HG03571 (cell line): ENCODE measurements at regions not wholly inside any gene's neighbourhood (a gene's known extent, or its start where the extent isn't known, plus 50 kb on each side); places are given as distances from the start of the nearest gene placed in this dataset.
"Not testable (repeated sequence)": the region's sequence is repeated elsewhere in the genome, so short reads cannot be mapped to it uniquely, and the experiment has no call there.

ENCODE experiments used
- ATAC-seq: cut with Tn5 transposase; IDR thresholded peaks from one replicate; pipeline ENCODE4 v1.9.1; 2021; ENCODE audit not compliant: unreplicated experiment

- ATAC-seq = no peak
Observed at GRCh38 chr11:41675205-41675604, 215.8 kb upstream of the LRRC4C start.

- no peak for ATAC-seq
Observed at GRCh38 chr11:41713030-41713429, 253.6 kb upstream of the LRRC4C start.

GRCh38 chr11:41714101-41714500 lies 254.6 kb upstream of the LRRC4C start:
- no peak for ATAC-seq

- no peak for ATAC-seq
Observed at GRCh38 chr11:41716862-41717261, 257.4 kb upstream of the LRRC4C start.

DNA sequence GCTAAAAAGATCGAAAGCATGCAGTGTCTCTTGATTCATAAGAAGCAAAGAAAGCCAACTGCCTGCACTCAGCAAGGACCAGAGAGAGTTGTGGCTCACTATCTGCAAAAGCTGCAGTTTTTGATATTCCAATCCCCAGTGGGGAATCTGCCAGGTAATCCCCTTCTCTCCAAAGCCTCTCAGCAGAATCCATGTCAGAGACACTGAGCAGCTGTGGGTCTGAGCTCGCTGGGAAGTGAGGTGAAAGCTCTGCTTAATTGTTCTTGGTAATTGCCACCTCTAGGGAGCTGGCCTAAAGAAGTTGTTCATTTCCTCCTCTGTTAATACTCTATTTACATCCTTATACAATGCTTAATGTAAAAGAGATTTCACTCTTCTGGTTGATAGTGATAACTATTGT lies 261.3 kb upstream of the LRRC4C start:
- no peak for ATAC-seq

DNA sequence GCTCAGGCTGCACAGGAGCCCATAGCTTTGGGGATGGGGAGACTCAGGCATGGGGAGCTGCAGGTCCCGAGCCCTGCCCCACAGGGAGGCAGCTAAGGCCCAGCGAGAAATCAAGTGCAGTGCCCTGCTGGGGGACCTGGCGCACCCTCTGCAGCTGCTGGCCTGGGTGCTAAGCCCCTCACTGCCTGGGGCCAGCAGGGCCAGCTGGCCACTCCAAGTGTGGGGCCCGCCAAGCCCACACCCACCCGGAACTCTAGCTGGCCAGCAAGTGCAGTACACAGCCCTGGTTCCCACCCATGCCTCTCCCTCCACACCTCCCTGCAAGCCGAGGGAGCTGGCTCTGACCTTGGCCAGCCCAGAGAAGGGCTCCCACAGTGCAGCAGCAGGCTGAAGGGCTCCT lies 268.7 kb upstream of the LRRC4C start:
- not testable (repeated sequence) for ATAC-seq

DNA sequence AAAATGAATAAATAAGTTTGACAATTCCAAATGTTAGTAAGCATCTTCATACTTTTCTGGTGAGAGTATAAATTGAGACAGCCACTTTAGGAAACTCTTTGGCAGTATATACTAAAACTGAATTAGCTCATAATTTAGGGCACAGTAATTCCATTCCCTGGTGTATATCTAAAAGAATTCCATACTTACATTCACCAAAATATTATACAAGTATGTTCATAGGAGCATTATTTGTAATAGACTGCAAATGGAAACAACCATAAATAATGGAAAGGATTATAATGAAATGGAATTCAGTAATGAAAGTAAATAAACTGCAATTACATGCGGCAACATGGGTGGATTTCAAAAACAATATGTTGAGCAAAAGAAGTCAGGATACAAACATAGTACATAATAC lies 315.8 kb upstream of the LRRC4C start:
- ATAC-seq = no peak

DNA sequence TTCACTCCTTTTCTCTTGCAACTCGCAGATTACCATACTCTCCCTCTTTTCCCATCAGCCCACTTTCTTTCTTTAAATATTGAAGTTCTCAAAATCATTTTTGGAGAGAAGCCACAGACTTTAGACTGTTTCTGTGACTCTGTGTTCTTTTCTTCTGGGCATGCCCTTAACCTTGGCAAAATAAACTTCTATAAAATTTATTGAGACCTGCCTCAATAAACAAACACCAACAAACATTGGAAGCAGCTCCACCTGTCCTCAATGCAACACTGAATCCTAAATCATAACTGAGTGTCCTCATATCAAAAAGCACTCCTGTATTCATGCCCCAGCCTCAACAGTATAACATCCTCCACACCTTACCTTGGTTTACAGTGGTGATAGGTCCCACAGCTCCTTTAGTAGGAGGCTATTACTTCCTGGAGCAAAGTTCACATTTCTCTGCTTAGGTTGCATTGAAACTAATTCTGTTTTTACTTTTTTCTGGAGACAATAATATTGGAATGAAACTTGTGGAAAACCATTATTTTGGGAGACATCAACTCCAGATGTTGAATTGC lies 320.0 kb upstream of the LRRC4C start:
- ATAC-seq = no peak

GRCh38 chr11:41781441-41781840 lies 322.0 kb upstream of the LRRC4C start:
- no peak for ATAC-seq

- no peak for ATAC-seq
Observed at GRCh38 chr11:41784513-41785335, 325.3 kb upstream of the LRRC4C start.

GRCh38 chr11:41786087-41786486 lies 326.6 kb upstream of the LRRC4C start:
- no peak for ATAC-seq

GRCh38 chr11:41788177-41788576 lies 328.7 kb upstream of the LRRC4C start:
- no peak for ATAC-seq

GRCh38 chr11:41789376-41789775 lies 329.9 kb upstream of the LRRC4C start:
- ATAC-seq = no peak

GRCh38 chr11:41795004-41795403 lies 335.6 kb upstream of the LRRC4C start:
- no peak for ATAC-seq

- no peak for ATAC-seq
Observed at GRCh38 chr11:41799754-41800153, 340.3 kb upstream of the LRRC4C start.

- no peak for ATAC-seq
Observed at GRCh38 chr11:41803895-41804294, 344.4 kb upstream of the LRRC4C start.

- ATAC-seq = no peak
Observed at GRCh38 chr11:41816396-41816795, 356.9 kb upstream of the LRRC4C start.

DNA sequence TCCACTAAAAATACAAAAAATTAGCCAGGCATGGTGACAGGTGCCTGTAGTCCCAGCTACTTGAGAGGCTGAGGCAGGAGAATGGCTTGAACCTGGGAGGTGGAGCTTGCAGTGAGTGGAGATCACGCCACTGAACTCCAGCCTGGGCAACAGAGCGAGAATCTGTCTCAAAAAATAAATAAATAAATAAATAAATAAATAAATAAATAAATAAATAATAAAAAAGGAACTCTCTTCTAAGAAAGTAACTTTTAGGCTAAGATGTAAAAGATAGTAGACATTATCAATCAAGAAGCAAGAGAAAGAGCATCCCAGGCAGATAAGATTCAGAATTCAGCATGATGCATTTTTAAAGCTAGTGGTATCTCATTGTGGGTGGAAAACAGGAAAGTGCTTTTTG lies 364.8 kb upstream of the LRRC4C start:
- ATAC-seq = not testable (repeated sequence)

GRCh38 chr11:41826085-41826484 lies 366.6 kb upstream of the LRRC4C start:
- ATAC-seq = no peak

DNA sequence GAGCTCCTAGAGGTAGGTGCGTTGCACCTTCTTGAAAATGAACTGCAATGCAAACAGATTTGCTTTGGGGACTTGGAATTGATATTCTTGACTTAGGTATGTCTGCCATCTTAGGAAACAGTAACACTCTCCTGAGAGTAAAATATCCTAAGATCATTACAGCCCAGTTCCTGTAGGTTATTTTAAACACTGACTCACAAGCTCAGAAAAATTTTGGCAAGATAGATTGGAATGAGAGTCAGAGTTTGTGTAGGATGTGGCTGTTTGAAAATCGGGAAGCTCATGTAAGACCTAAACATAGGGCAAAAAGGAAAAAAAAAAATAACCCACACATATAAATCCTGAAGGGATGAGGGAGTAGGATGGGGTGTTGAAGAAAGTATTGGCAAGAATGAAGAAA lies 377.0 kb upstream of the LRRC4C start:
- ATAC-seq = no peak

- ATAC-seq = no peak
Observed at GRCh38 chr11:41842673-41843072, 383.2 kb upstream of the LRRC4C start.

DNA sequence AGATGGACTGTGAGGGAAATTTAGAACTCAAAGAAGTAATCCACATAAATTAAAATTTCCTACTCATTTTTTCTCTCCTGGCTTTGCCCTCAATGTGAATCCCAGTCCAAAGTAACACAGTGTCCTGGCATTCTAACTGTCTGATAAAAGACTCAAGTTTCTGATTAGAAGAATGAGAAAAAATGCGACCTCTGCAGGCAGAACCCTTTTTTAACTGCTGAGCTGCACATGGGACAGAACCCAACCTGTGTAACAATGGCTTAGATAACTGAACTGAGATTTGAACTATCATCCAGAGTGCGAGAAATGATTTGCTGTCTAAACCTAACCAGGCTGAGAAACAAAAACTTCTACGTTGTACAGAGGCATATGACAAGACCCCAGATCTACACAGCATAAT lies 385.6 kb upstream of the LRRC4C start:
- no peak for ATAC-seq

DNA sequence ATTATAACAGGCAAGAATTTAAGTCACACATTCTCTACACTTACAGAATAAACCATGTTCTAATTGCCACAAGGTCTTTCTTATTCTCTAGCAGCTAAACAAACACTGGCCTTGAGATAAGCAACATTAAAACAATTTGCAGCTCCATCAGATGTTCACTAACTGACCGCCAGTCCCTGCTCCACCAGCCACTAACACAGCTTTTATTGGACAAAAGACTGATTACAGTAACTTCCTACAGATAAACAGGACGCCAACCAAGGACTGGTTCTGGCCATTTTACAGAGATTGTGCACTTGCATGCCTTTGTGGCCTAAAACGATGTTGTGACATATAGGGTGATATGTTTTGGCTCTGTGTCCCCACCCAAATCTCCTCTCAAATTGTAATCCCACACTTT lies 388.9 kb upstream of the LRRC4C start:
- no peak for ATAC-seq
